ENCODE measurements at regions not wholly inside any gene's neighbourhood (a gene's known extent, or its start where the extent isn't known, plus 50 kb on each side); places are given as distances from the start of the nearest gene placed in this dataset.
"Not testable (repeated sequence)": the region's sequence is repeated elsewhere in the genome, so short reads cannot be mapped to it uniquely, and the experiment has no call there.

DNA sequence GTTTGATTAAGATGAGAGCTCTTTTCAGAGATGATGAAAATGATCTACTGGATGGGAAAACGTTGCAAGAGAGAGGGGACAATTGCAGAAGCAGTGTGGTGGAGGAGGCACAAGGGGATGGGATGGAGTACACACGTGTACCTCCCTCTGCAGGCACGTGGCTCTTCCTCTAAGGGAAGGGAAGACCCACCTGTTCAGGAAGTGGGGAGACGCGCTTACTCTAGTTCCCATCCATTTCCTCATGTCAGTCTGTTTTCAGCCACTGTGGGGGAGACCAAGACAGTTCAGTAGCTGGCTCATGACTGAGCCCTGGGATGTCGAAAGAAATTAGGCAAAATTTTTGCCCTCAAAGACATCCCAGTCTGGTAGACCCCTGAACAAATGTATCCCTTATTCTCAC, 619.2 kb upstream of the CLINT1 start:
- DNase-seq (ENCODE audit: low spot score): no peak

DNA sequence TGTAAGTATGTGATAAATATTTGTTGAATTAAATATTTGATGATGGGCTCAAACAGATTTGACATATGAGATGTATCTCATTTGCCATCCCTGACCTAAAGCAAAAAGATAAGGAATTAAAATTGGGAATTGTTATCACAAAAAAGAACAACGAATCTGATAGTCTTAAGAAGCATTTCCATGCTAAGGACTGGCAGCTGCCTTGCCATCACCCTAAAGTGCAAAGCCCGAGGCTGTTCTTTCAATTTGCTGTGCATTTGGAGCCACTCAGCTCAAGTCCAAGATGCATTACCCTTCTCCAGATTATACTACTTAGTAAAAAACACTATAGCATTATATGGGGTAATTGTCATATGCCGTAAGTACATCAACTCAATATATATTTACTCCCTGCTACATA, 618.3 kb upstream of the CLINT1 start:
- no peak for DNase-seq (ENCODE audit: low spot score)

DNA sequence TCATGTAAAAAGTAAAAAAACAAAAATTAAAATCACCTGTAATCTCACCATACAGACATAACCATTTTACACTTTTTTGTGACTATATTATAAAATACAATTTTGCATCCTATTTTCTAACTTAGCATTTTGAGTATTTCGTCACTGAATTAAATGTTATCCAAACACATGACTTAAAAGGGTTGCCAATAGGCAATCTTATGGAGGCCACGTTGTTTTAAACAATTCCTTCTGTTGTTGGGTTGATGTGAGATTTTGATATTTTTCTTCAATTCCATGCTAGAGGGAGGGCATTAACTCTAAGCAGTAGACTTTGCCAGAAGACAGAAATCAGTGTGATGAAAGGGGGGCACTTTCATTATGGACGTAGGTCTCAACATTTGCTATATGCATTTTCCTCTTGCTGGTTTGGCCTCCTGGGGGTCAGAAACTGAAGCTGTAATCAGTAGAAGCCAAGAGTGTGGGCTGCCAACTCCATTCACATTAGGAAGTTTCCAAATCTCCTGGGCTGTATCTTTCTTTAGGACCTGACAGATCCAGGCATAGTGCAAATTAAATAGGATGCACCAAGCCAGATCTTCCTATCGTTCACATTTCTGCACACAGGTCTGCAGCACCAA, 614.2 kb upstream of the CLINT1 start:
- DNase-seq (ENCODE audit: low spot score): no peak

DNA sequence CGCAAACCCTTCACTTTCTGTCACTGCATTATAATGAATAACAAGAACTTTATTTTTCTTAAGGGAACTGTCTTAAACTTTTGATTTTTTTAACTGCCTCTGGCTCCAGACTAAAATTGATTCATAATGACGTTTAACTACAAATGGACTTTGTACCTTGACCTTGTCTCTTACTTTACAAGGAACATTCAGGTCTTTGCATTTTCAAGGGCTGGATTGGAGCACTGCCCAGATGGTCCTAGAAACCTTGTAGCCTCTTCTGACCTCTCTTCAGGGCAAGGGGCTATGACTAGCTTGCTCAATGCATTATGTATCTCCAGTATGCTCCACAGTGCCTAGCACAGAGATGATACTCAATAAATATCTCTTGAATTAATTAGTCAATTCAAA, 612.6 kb upstream of the CLINT1 start:
- DNase-seq (ENCODE audit: low spot score): no peak

DNA sequence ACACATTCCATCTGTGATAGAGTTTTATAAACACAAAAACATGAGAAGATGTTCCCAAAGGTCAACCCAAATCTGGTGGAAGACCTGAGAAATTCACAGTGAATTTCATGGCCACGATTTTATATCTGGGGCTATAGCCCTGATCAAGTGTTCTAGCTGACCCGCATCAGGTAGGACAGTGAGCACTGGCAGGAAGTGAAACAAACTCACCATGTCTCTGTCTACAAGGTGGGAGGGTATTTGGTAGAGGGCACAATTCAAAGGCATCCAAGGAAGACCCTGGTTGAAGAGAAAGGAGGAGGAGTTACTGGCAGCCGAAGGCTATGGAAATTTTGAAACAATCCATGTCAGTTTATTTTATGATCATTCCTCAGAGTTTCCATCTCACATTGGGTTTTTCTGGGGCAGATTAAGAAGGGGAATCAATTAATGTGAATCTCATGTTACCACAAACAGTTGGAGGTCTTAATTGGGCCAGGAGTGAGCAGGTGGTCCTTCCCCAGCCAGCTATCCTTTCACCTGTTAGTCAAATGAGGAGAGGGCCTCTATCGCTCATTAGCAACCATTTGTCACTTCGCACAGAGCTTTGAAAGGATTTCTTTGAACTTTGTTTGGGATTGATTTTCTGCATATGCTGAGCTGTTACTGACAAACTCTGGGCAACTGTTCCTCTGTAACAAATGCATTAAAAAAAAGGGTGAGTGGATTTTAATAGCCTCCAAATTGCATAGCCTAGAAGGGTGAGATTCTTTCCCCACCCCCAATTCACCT, 612.0 kb upstream of the CLINT1 start:
- no peak for DNase-seq (ENCODE audit: low spot score)

DNA sequence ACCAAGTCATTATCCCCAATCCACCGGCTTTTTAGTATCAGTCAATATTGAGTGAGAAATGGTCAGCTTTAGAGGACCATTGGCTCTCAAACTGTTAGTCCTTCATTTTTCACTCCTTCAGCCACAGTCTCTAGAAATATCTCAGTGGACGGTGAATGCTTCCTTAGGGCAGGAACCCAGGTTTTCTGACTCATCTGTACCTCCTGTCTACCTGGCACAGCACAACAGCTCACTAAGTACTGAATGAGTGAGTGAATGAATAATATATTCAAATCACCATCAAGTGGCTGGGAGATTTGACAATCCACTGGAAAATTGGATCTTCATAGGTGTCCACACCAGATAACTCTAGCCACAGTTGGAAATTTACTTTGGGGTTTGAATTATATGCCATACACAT, 609.5 kb upstream of the CLINT1 start:
- DNase-seq (ENCODE audit: low spot score): no peak

DNA sequence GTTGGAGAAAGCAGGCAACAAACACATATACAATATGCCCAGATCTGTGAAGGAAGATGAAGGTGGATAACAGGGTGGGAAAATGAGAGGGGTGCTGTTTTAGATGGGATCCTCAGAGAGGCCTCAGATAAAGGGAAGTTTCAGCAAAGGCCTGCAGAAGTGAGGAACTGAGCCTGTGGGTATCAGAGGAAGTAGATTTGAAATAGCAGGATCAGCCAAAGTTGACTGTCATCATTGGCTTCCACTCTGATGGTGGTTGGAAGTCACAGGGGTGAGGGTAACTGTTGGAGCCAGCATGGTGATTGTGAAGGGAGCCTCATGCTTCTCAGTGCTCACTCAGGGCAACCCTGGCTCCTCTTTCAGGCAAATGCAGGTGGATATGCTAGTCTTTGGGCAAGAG, 607.2 kb upstream of the CLINT1 start:
- DNase-seq (ENCODE audit: low spot score): no peak

DNA sequence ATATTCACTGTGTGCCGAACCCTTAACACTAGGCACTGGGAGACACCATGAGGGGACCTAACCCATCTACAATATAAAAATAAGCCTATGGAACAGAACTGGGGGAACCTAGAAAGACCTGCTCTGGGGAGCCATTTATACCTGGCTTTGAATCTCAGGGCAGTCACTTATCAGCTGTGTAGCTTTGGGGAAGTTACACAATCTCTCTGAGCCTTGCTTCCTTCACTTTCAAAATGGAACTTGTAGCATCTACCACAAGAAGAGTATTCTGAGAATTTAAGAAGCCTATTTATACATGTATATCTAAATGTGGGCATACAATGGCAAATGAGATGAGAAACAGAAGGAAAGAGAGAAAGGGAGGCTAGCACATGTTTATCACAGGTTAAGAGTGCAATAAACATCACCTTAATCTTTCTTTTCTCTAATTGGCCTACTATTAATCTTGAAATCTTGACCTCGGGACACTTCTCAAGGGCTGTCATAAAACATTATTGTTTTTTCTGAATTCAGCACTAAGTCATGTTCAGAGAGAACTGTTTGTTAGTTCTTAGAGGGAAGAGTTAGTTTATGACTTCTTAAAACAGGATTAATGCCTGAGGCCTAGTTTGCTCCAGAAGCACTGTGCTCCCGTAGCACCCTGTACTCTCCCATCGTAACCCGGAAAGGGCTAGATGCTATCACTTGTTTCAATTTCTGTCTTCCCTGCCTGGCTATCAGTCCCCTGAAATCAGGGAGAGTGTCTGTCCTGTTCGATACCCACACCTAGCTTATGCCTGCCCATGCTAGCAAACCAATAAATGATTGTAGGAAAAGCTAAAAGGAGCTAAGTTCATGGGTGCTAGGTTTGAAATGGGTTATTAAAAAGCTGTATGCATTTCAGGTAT, 606.4 kb upstream of the CLINT1 start:
- DNase-seq (ENCODE audit: low spot score): no peak

DNA sequence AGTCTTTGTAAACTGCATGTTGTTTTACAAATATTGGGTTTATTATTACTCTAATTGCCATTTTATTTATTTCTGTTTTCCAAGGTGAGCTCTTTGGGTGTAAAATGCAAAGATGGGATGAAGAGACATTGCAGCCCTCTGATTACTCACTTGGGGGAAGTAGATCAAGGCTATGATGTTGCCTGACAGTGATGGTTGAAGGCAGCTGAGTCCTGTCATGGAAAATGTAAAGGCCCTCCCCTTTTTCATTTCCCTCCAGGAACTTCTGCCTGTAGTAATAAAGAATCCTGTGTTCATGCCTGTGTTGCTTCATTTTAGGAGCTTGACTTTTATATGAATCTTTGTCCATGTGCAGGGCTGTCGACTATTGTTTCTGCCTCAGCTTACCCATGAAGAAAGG, 605.4 kb upstream of the CLINT1 start:
- no peak for DNase-seq (ENCODE audit: low spot score)

DNA sequence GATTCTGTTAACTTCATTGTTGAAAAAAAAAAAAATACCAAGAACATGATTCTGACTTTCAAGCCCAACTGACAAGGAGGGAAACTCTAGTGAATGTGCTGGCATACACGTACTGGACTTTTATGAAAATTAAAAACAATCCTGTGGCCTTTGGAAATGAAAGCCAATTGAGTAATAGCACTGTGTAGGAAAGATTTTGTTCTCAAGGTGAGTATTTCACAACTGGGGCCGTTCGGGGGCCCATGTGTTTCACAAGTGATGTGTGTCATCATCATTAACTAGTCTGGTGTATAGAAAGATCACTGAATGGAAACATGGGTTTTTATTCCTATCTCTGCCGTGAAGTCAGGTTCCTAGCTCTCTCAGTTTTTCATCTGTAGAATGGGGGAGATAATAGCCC, 605.0 kb upstream of the CLINT1 start:
- no peak for DNase-seq (ENCODE audit: low spot score)

DNA sequence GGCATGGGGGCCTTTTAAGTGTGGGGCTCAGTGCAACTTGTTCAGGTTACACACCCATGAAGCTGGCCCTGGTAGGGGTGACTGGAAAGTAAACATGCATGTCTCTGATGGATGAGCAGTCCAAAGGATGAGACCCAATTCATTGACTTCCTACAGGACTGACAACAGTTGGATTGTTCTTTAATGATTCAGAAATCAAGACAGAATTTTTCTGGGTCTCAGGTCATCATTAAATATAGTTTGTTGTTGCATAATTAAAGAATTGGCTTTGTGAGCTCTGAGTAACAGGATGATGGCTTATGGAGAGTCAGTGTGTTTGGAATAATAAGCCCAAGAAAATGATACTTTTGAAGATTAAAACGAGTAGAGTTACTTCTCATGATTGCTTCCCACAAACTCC, 604.2 kb upstream of the CLINT1 start:
- no peak for DNase-seq (ENCODE audit: low spot score)

DNA sequence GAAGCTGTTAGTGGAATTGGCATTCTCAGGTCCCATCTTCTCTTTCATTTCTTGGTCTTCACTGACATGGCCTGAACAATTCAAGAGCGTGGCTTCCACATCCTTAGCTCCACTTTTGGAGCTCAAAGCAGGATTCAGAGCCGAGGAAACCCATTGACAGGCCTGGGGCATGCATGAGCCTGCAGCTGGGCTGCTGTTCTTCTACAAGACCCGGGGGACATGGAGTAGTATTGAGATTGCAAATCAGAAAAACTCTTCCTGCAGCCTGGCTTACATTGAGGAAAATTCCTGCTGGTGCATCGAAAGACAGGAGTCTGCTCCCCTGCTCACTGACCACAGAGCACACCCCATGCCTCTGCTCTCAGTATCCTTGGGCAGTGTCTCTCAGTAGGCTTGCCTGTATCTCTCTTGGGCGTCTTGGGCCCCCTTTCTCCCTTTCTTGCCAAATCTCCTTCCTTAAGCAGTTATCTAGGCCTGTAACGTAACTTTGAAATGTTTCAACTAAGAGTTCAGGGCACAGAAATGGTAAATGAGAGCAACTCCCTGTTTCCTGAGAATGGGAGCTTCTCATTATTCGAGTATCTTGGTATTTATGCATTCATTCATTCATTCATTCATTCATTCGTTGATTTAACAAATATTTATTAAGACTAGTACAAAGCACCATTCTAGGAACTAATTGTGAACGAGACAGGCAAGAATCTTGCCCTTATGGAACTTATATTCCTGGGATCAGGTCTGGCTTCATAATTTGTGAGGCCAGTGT, 603.6 kb upstream of the CLINT1 start:
- DNase-seq (ENCODE audit: low spot score): no peak

DNA sequence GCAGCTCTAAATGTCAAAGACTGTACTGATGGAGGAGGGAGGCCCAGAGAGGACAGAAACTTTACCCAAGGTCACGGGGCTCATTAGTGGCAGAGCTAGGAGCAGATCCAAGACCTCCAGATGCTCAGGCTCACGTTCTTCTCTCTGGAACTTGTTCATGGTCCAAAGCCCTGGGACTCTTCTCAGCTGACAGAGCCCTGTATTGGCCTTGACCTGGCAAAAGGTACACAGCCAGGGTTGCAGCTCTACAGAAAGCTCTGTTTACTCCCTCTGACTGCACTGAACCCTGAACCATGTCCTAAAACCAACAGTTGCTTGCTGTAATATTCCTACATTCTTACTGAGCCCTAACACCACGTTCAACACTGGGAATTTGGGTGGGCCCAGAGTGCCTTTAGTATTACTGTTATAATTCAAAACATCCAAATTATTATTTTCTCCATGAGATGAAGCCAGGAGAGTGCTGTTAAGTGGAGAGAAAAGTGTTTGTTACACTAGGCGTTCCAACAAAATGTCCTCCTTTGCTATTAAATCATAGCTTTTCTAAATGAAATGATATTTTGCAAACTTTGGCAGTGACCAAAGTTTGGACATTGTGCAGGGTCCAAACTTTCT, 602.4 kb upstream of the CLINT1 start:
- peak; percentile 54 for DNase-seq (ENCODE audit: low spot score)

DNA sequence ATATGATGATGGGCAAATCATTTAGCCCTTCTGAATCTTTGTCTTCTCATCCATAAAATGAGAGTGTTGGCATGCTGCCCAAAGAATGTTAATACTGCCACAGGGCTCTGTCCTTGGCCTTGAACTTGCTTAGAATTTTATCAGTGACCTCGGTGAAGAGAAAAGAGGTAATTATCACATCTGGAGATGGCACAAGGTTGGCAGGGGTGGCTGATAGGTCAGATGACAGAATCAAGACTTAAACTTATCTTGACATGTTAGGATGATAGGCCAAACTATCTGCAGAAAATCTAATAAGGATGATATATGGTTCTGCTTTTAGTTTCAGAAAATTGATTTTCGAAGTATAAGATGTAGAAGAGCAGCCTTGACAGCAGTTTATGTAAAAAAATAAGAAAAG, 599.1 kb upstream of the CLINT1 start:
- DNase-seq (ENCODE audit: low spot score): no peak

DNA sequence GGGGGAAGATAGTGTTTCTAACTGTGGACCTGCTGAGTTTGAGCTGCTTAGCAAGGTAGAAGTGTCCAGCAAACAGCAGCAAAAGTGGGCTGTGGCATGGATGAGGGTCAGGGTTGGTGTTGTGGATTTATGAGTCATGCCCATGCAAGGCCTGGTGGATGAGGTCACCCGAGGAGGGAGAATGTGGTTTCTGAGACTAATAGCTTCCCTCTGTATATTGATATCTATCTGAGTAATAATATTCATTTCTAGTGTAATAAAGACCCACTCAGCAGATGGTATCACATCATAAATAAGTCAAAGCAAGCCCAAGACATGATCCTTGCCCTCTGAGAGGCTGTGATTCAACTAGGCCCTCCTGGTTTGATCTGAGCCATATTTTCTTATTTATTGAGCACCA, 597.8 kb upstream of the CLINT1 start:
- no peak for DNase-seq (ENCODE audit: low spot score)

DNA sequence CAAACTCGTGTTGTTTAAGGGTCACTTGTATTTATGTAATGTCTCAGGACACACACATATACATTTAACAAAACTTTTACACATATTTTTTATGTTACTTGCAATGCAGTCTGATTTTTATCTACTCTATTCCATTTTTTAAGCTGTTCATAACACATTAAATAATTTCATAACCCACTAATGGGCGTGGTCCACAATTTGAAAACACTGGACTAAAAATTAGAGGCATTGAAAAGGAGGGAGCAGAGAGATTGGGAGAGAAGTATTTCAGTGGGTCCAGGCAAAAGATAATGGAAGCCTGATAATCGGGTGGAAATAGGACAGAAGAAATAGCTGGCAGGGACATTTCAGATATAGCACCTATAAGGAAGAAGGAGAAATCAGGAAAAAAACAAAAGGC, 597.3 kb upstream of the CLINT1 start:
- DNase-seq (ENCODE audit: low spot score): no peak

DNA sequence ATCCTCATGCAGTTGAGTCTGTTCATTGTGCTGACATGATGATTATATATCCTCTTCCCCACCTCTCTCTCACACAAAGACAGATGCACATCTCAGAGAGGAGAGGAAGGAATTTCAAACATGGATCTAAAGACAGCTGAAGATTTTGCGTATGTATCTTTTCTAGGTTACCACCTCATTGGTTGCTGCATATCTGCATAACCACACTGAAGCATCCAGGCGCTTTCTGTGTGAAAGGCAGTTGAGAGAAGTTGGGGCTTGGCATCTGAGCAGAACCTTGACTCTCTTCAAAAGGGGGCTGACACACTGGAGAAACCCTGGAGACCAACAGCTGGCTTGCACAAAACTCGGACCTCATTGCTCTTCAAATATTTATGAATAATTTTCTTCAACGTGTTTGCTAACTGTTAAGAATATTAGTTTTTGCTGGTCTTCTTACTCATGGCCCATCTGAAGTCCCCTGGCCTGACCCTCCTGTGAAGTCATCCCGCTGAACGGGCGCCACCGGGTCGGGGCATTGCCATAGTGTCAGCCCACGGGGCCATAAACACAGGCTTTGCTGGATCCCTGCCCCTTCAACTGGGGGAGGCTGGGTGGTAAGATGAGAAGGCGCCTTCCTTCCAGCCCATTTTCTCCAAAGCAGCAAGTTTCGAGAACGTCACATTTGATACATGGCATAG, 593.2 kb upstream of the CLINT1 start:
- DNase-seq (ENCODE audit: low spot score): no peak

DNA sequence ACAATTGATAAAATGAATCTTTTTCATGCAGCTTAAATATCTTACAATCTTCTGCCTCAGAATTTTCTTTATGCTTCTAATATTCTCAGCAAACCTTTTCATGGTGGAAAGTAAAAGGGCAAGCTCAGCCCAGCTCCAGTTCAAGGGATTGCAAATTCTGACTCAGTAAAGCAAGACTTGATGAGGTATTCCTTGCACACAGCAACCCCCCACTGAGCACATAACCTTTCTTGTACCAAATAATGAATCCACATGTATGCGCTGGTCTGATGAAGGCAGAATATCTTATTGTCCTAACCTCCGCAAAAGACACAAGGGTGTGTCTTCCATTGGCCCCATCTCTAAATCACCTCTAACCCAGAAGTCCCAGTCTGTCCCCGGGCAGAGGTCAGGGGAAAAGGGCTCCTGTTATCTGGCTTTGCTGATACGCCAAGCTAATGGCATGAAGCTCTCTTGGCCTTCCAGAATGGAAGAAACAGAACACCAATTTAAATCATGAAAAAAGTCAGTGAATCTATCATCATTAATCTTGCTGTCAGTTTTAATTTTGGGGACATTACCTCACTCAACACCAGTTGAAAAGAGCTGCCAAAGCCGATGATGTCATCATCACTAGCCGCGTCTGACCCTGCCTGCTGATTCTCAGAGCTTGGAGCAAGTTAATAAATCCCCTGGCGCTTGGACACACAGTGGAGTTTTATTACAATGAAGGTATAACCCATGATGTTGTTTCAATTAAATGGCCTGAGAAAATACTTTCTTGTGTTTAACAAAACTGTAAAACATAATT, 592.5 kb upstream of the CLINT1 start:
- no peak for DNase-seq (ENCODE audit: low spot score)

DNA sequence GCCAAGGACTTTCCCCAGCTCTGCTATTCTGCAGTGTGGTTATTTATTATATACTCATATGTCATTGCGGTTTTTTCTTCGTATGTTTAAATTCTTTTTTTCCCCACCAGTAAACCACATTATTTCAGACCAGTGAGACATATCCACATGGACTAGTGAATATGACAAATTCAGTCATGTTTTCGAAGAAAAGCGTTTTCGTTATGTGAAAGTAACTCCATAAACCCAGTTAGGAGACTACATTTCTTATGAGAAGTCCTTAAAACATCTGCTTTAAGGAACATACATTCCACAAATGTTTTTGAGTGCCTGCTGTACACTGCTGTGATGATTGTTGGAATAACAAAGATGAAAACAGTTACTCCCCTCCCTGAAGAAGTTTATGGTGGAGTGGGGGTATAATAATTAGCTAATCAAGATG, 591.8 kb upstream of the CLINT1 start:
- no peak for DNase-seq (ENCODE audit: low spot score)

DNA sequence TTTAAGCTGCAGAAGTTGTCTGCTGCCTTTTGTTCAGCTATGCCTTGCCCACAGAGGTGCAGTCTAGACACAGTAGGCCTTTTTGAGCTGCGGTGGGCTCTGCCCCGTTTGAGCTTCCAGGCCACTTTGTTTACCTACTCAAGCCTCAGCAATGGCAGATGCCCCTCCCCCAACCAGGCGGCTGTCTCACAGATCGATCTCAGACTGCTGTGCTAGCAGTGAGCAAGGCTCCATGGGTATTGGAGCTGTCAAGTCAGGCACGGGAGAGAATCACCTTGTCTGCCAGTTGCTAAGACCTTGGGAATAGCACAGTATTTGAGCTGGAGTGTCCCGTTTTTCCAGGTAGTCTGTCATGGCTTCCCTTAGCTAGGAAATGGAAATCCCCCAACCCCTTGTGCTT, 587.8 kb upstream of the CLINT1 start:
- DNase-seq (ENCODE audit: low spot score): not testable (repeated sequence)
